Lung (tissue), 11 donors: ENCODE measurements at regions not wholly inside any gene's neighbourhood (a gene's known extent, or its start where the extent isn't known, plus 50 kb on each side); places are given as distances from the start of the nearest gene placed in this dataset.

Experiments used
- ATAC-seq: fragments of 200-7000 bp; cut with Tn5 transposase; one replicate; pipeline ENCODE4 v1.9.1; 2020; ENCODE audit warnings: moderate number of reproducible peaks; ENCODE audit not compliant: insufficient read depth, low FRiP score
- DNase-seq, 3 donors: peaks; one replicate each; pipeline ENCODE4 v3.0.0-alpha.2; 2013 to 2017
- H3K27ac ChIP-seq, 2 donors: one replicate each; pipeline ENCODE4 v1.5.1; 2013; ENCODE audit warnings: mild to moderate bottlenecking in 2 of 2, moderate library complexity in 2 of 2, control low read depth in 1 of 2, inconsistent platforms in 1 of 2, low read depth in 1 of 2, low read length in 1 of 2
- H3K27me3 ChIP-seq, 3 donors: one replicate each; pipeline ENCODE4 v1.5.1; 2013; ENCODE audit warnings: low read length in 2 of 3; ENCODE audit not compliant: control insufficient read depth in 3 of 3, insufficient read depth in 3 of 3
- H3K36me3 ChIP-seq, 4 donors: one replicate each; pipeline ENCODE4 v1.5.1; 2013; ENCODE audit warnings: low read length in 4 of 4, mild to moderate bottlenecking in 1 of 4, moderate library complexity in 1 of 4; ENCODE audit not compliant: control insufficient read depth in 4 of 4, insufficient read depth in 4 of 4
- H3K4me1 ChIP-seq, 5 donors: one replicate each; pipeline ENCODE4 v1.5.1; 2013; ENCODE audit warnings: low read length in 5 of 5, mild to moderate bottlenecking in 2 of 5, moderate library complexity in 1 of 5; ENCODE audit not compliant: control insufficient read depth in 5 of 5, insufficient read depth in 5 of 5
- H3K4me3 ChIP-seq: one replicate; pipeline ENCODE4 v1.5.1; 2013; ENCODE audit warnings: mild to moderate bottlenecking, control low read depth, moderate library complexity
- H3K9ac ChIP-seq, 2 donors: one replicate each; pipeline ENCODE4 v1.5.1; 2013; ENCODE audit warnings: low read length in 2 of 2, control low read depth in 1 of 2; ENCODE audit not compliant: insufficient read depth in 1 of 2
- H3K9me3 ChIP-seq, 4 donors: one replicate each; pipeline ENCODE4 v1.5.1; 2013; ENCODE audit warnings: low read length in 3 of 4, mild to moderate bottlenecking in 1 of 4, moderate library complexity in 1 of 4; ENCODE audit not compliant: control insufficient read depth in 4 of 4, insufficient read depth in 3 of 4
- CTCF ChIP-seq: IDR thresholded peaks from 2 replicates; pipeline ENCODE4 v1.5.1; 2012; ENCODE audit warnings: mild to moderate bottlenecking; ENCODE audit errors: control extremely low read depth, extremely low read depth
- WGBS, 2 donors: extraction: QIAGEN DNeasy Blood & Tissue Kit; methylation state at CpG; one replicate each; pipeline ENCODE4 v1.1.7; 2013; 5-methylcytosine and 5-hydroxymethylcytosine counted together
- donor health status: control.
- donor health status: control.
- donor health status: Bipolar disorder and iron deficiency.
- donor health status: healthy.
- donor health status: DM: yes; HTN: yes; CAD: no.

DNA sequence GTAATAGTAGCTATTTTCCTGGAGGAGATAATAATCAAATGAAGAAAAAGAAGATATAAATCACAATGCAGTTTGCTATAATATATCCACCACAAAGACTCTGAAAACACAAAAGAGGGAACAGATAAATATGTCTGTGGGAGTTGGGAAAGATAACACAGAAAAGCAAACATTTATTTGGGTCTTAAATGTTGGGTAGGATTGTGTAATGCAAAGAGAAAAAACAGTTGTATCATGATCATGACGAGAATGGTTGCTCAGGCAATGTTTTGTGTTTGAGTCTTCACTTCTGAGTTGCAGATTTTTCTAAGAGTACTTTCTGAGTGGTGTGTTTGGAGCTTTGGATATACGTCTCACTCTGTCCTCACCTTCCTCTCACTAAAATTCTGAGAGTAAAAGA is 437.5 kb downstream of the TFEC start:
- no peak overlapping the region for H3K4me3 ChIP-seq
- no peak for TF ChIP-seq CTCF
- no peak for ATAC-seq
- no peak overlapping the region for H3K27ac ChIP-seq
- no peak for DNase-seq
- H3K27me3 ChIP-seq = no peaks in the 10 kb centered on the region
- H3K9me3 ChIP-seq = no peaks in the 10 kb centered on the region
- no peaks in the 10 kb centered on the region for H3K36me3 ChIP-seq
- H3K4me1 ChIP-seq = no peaks in the 10 kb centered on the region
- 71 to 72% methylated on average over 2 of the region's 2 CpGs for WGBS, 2 donors
- H3K9ac ChIP-seq = no peak overlapping the region

DNA sequence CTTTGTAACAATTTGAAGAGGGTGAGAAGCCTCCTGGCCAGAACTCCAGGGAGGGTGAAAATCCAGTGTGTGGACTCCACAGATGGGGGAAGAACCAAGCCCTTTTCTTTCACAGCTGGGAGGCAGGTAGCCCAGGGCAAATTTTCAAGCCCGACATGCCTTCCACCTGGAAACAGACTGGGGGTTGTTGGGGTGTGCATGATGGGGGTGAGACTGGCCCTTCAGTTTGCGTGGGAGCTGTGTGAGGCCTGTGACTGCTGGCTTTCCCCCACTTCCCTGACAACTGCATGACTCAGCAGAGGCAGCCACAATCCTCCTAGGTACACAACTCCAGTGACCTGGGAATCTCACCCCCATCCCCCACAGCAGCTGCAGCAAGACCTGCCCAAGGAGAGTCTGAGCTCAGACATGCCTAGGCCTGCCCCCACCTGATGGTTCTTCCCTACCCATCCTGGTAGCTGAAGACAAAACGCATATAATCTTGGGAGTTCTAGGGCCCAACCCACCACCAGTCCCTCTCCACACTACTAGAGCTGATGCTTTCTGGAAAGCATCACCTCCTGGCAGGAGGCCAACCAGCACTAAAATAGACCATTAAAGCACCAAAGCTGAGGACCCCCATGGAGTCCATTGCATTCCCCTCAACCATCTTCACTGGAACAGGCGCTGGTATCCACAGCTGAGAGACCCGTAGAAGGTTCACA is 445.4 kb downstream of the TFEC start:
- no peak for TF ChIP-seq CTCF
- no peaks in the 10 kb centered on the region for H3K4me1 ChIP-seq

GRCh38 chr7:115582956-115583355 is 447.6 kb downstream of the TFEC start:
- TF ChIP-seq CTCF = no peak
- no peak overlapping the region for H3K9ac ChIP-seq
- no peaks in the 10 kb centered on the region for H3K4me1 ChIP-seq
- WGBS, 2 donors = 73 to 87% methylated on average over 1 of the region's 1 CpG
- H3K9me3 ChIP-seq = peaks cover 0 to 3% (median 0%) of the 10 kb centered on the region in 4 donors
- H3K27me3 ChIP-seq = no peaks in the 10 kb centered on the region
- ATAC-seq (no peak), DNase-seq (no peak)
- H3K4me3 ChIP-seq = no peak overlapping the region
- H3K36me3 ChIP-seq = no peaks in the 10 kb centered on the region
- H3K27ac ChIP-seq = no peak overlapping the region

More for the DNA sequence above, 445.4 kb downstream of the TFEC start:
- Histone ChIP-seq H3K27me3 (no peaks in the 10 kb centered on the region), H3K9ac (no peak overlapping the region), H3K9me3 (peaks cover 0 to 3% (median 0%) of the 10 kb centered on the region in 4 donors), H3K36me3 (no peaks in the 10 kb centered on the region), H3K27ac (no peak overlapping the region), H3K4me3 (no peak overlapping the region)
- DNase-seq (no peak), ATAC-seq (no peak)
- WGBS, 2 donors = 95% methylated on average over 5 of the region's 5 CpGs

DNA sequence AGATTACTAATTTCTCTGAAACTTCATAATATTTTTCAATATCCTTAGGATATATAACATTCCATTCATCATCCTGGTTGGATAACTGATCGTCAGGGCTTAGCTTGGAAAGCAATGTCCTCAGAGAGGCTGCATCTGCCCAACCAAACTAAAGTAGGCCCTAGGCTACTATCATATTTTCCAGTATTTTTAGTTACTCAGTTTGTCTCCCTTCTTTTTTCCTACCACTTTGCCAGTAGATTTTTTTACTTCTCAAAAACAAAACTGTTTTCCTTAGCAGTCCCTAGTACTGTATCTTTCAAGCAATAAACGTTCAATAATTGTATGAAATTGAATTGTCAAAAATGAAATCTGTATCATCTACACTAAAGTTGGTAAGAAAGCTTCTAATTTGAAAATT is 452.0 kb downstream of the TFEC start:
- Histone ChIP-seq H3K4me1 (no peaks in the 10 kb centered on the region), H3K27ac (no peak overlapping the region), H3K4me3 (no peak overlapping the region), H3K9ac (no peak overlapping the region), H3K36me3 (no peaks in the 10 kb centered on the region), H3K27me3 (no peaks in the 10 kb centered on the region), H3K9me3 (no peaks in the 10 kb centered on the region)
- no peak for TF ChIP-seq CTCF
- WGBS, 2 donors = 45 to 72% methylated on average over 2 of the region's 2 CpGs
- DNase-seq (no peak), ATAC-seq (no peak)
